ENCODE measurements at regions not wholly inside any gene's neighbourhood (a gene's known extent, or its start where the extent isn't known, plus 50 kb on each side); places are given as distances from the start of the nearest gene placed in this dataset.
"Not testable (repeated sequence)": the region's sequence is repeated elsewhere in the genome, so short reads cannot be mapped to it uniquely, and the experiment has no call there.

DNA sequence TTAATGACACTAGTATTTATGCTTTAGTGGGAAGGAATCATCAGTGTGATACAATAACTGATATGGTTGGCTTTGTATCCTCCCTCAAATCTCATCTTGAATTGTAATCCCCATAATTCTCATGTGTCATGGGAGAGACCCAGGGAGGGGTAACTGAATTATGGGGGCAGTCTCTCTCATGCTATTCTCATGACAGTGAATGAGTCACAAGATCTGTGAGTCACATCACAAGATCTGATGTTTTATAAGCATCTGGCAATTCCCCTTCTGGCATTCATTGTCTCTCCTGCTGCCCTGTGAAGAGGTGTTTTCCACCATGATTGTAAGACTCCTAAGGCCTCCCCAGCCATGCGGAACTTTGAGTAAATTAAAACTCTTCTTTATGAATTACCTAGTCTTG lies 1760.3 kb downstream of the NCAM2 start:
- no peak for DNase-seq (ENCODE audit: low spot score)

DNA sequence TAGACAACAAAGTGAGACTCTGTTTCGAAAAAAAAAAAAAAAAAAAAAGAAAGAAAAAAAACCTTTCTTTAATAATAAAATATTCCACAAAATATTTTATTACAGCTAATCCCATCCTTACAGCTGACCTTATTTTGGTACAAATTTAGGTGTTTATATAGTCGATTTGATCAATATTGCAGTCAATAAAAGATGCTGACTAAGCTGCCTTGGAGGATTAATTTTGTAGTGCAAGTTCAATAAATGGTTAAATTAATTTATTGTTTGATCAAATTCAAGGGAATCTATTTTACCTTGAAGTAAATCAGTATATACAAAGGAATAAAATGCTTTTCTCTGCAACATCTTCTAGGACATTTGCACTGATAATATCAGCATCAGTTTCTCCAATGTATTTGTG lies 1764.3 kb downstream of the NCAM2 start:
- DNase-seq (ENCODE audit: low spot score): no peak

DNA sequence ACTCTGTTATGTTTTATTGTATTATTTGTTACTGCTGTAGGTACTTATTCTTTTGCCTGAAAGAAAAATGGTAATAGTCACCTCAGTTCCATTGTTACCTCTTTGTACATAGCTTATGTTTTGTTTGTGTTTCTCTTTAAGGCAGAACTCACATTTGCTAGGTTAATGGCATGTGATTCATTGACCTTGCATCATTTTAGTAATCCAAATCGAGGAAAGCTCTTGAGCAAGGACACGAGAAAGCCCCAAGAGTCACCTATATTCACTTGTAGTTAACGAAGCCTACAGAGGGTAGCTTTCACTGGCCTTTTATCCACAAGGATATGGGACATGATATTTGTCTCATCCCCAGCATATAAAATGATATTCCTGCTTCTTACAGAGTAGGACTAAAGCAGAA lies 1765.2 kb downstream of the NCAM2 start:
- no peak for DNase-seq (ENCODE audit: low spot score)

DNA sequence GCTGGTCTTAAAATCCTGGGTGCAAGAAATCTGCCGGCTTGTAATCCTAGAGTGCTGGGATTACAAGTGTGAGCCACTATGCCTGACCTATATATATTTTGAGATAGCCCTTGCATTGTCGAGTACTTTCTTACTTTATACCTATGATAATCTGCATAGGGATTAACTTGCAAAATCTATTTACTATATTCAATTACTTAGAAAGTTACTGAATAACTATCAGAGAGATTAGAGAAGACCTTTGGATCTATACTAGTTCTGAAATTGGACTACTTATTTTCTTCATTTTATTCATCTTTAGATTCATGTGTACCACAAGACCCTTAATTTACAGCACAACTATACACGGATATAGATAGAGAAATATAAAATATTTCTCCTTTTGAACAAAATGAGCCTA lies 1766.0 kb downstream of the NCAM2 start:
- DNase-seq (ENCODE audit: low spot score): no peak

DNA sequence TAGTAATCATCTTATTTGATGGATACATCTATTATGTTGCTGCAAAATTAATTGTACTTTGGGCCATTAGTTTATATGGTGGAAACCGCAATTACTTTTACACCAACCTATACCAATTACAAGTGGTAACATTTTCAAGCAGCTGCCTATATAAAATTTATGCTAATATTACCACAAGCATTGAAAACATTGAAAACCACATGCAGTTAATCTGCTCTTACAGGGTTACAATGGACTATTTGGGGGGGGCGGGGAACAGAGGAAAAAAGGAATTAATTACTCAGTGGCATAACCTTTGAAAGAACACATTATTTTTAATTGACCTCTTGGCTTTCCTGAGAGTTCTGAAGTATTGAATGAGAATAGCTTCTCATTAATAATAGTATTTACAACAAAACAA lies 1793.2 kb downstream of the NCAM2 start:
- DNase-seq (ENCODE audit: low spot score): no peak

DNA sequence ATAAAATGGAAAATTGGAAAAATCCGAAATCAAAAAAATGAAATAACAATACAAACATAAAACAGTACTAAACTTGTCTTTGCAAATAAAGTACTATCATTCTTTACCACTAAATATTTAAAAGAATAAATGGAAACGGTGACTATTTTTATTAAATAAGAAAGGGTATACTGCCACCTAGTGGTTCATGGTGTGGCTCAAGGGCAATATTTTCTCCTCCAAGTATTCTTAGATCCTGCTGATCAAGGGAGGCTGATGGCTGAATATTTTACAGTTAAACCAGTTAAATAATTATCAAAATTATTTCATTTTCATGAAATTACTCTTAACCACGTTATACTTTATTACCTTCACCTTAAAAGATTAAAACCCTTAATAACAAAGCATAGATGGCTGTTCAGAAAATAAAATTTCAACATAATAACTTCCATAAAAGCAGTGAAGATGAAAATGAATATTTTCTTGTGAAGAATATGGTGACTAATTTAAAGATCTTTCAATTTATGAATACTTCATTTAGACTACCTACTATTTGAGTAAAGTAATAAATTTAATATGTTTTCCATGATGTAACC lies 1793.9 kb downstream of the NCAM2 start:
- peak; percentile 13 for DNase-seq (ENCODE audit: low spot score)

DNA sequence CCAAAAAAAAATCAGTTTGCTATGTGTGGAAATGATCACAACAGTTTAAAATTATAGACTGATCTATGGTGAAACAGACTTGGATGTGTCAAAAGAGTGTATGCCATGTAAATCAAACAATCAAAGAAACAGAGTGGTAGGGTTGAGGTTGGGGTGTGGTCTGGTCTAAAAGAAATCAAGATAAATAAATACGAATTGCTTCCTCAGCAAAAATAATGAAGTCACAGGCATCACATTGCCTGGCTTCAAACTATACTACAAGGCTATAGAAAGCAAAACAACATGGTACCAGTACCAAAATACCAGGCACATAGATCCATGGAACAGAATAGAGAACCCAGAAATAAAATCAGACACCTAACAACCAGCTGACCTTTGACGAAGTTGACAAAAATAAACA lies 1796.9 kb downstream of the NCAM2 start:
- DNase-seq (ENCODE audit: low spot score): no peak

DNA sequence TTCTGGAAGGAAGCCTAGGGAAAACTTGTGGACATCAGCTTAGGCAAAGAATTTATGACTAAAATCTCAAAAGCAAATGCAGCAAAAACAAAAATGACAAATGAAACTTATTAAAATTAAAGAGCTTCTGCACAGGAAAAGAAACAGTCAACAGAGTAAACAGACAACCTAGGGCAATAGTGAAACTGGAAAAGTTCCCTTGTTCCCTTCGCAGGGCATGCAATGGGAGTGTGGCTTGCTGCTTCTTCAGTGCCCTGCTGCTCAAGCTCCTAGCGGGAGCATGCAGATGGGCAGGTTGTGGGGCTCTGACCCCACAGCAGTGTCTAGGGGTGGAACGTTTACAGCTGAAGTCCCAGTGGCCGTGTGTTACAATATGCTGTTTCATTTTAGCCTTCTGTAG lies 1797.4 kb downstream of the NCAM2 start:
- no peak for DNase-seq (ENCODE audit: low spot score)

DNA sequence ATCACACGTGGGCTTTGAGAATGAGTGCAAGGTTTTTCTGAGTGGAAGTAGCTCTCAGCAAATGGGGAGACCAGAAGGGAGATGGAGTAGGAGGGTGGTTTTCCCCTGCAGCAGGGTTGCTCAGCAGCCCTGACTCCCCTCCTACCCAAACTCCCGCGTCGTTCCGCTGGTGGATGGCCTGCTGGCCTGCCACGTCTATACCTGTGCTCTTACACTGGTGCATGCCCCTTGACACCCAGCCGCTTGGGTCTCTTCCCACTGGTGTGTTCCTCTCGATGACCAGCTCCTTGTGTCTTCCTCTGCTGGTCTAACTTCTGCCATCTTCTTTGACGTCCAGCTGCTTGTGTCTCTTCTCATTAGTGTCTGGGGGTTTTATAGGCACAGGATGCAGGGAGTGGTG lies 1797.9 kb downstream of the NCAM2 start:
- no peak for DNase-seq (ENCODE audit: low spot score)

DNA sequence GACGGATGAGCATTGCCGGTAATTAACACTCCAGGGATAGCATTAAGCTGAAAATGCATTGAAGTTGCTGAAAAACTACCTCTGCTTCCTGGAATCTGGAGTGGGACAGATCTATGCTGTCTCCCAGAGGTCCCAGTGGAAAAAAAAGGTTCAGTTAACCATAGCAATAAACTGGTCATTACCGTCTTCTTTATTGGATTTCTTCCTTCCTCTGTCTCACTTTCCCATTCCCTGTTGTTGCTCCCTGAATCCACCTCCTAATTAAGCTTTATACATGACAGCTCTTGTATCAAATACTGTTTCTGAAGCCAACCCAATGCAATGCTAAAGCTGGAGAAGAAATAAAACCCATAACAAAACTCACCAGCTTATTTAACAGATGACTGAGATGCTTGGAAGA lies 1805.9 kb downstream of the NCAM2 start:
- DNase-seq (ENCODE audit: low spot score): no peak

DNA sequence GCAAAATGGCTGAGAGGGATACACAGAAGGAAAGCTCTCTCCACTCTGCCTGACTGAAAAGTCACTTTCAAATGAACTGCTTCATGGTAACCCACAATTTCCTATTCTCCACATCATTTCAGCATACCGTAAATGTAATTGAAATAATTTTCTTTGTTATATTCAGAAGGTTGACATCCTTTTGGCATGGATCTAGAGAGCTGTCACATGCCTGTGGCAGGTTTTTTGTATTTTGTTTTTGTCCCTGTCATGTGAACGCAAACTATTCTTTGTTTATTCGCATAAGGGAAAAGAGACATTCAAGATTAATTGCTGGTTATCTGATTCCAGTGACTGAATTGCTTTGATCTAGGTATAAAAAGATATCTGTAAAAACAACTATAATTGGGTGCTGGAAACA lies 1808.1 kb downstream of the NCAM2 start:
- no peak for DNase-seq (ENCODE audit: low spot score)

DNA sequence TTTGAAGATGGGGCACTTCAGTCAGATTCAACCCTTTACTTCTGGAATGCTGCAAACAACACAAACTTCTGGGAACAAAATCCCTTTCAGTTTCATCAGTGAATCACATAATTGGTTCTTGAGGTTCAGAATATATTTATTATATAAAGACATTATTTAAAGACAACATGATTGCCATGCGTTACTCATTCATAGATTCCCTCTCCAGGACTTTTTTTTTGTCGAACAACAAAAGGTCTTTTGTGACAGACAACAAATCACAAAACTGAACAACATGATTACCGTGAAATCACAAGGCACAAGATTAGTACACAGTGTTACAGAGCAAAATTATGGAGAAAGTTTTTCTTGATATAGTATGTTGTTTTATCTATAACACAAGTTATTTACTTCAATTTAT lies 1815.0 kb downstream of the NCAM2 start:
- no peak for DNase-seq (ENCODE audit: low spot score)

DNA sequence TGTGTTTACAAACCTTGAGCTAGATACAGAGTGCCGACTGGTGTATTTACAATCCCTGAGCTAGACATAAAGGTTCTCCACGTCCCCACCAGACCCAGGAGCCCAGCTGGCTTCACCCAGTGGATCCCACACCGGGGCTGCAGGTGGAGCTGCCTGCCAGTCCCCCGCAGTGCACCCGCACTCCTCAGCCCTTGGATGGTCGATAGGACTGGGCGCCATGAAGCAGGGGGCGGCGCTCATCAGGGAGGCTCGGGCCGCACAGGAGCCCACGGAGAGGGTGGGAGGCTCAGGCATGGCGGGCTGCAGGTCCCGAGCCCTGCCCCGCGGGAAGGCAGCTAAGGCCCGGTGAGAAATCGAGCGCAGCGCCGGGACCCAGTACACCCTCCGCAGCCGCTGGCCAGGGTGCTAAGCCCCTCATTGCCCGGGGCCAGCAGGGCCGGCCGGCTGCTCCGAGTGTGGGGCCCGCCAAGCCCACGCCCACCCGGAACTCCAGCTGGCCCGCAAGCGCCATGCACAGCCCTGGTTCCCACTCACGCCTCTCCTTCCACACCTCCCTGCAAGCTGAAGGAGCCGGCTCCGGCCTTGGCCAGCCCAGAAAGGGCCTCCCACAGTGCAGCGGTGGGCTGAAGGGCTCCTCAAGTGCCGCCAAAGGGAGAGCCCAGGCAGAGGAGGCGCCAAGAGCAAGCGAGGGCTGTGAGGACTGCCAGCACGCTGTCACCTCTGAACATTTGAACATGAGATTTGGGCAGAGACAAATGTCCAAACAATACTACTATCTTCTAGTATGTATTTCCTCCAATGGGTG lies 1820.7 kb downstream of the NCAM2 start:
- DNase-seq (ENCODE audit: low spot score): not testable (repeated sequence)

DNA sequence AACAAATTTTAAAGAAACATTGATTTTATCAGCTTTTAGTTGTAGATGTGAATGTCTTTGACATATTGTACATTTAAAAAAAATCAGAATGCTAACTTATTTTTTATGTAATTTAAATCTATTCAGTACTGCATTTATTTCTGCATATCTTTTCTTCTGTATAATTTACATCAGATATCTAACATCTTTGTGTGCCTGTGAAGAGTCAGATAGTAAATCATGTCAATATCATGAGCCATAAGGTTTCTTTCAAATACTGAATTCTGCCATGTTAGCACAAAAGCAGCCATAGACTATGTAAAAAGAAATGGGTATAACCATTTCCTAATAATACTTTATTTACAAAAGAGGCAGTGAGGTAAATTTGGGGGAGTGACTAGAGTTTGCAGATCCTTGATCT lies 1829.2 kb downstream of the NCAM2 start:
- DNase-seq (ENCODE audit: low spot score): no peak

DNA sequence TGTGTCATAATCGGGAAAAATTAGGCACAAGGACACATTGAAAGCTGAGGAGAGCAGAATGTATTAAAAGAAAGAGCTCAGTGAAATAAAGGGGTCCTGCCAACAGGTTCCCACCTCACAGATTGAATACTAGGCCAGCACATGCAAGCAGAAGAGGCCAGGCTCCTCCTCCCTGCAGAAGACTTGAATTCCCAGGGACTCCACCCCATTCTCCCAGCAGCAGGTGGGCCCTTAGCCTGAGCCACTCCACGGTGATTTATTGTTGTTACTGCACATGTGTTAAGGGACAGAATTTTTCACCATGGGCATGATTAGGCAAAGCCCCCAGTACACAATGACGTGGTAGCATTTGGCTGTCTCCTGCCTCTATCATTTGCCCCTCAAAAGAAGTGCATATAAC lies 1844.7 kb downstream of the NCAM2 start:
- no peak for DNase-seq (ENCODE audit: low spot score)

DNA sequence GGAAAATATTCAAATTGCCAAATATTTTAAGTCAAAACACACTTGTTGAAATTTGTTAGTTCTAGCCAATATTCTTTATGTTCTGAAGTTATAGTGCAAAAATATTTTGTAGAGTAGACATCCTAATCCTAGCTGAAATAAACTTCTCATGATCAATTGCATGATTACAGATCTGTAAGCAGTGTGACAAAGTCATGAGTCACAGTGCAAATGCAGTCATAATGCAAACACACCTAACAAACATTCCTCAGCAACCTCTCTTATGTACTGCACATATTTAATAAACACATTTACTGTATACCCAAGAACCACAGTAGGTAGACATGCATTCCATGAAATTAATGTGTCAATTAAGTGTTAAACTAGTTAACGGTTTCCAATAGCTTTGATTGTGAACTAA lies 1857.4 kb downstream of the NCAM2 start:
- no peak for DNase-seq (ENCODE audit: low spot score)

DNA sequence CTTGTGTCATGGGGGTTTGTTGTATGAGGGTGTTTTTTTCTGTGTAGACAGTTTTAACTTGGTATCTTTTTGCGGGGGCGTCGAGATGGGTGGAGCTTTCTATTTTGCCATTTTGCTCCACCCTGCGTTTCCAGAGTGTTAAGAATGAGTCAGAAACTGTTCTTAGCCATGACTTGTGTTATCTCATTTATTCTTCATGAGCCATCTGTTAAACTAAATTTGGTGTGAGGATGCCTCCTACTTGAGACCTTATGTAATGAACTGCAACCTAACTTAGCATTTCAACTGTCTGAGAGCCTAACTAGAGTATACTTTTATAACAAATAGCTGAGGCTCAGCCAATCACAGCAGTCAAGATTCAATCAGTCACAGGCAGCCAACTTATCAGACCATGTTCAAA lies 1873.5 kb downstream of the NCAM2 start:
- DNase-seq (ENCODE audit: low spot score): no peak

DNA sequence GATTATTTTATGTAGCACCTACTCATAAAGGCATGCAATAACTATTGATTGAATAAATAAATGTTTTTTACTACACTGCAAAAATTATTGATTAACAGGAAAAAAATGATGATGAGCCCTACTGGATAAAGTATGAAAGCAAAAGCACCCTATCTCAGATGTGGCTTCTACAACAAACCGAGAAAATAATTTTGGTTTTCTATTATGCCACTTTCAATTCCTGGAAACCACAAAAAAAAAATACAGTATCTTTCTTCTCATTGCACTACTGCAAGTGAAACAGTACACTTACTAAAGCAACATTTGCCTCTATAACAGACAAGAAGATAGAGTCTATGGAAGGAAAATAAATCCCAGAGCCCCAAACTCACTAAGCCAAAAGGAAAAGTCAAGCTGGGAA lies 1882.4 kb downstream of the NCAM2 start:
- no peak for DNase-seq (ENCODE audit: low spot score)

DNA sequence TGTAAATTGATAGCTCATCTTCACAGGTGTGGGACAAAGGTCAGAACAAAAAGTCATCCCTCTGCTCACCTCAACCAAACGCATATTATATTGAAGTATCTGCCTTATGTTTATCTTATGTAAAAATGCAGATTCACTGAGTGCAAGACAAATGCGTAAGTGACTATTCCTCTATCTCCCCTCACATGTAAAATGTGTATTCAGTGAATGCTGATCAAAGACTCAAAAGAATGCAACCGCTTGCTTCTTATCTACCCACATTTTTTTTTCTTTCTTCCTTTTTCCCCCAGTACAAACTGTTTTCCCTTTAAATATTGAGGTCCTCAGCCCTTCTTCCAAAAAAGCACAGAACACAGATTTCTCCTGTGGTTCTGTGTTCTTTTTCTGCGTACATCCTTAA lies 1882.9 kb downstream of the NCAM2 start:
- DNase-seq (ENCODE audit: low spot score): no peak

DNA sequence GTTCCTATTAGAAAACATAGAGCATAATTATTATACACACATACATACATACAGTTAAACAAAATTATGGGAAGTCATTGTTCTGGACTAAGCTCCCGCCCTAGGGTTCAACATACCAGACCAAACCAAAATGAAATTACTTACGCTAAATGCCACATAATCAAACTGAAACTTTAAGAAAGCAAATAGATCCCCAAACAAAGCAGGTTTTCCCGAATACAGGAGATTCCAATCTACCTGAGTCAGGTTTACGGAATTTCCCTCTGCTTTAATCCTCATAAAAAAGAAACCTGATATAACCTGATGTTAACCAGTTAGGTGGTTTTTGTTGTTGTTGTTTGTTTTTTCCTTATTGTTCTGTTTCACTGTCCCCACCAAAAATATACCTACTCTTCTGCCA lies 1886.9 kb downstream of the NCAM2 start:
- DNase-seq (ENCODE audit: low spot score): no peak

DNA sequence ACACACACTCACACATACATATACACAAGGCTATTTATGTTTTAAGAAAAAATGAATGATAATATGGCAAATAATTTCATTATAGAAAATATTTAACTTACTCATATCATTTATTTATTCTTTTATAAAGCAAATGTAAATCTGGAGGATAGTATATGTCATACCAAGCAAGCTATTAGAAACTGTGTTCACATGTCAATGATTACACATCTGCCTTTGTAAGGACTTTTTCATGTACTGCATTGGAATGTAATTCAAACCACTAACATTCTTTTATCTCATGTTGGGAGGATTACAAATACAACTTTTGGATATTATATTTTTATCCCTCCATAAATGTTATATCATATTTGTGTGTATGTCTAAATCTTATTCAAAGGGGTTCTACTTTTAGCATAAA lies 1887.4 kb downstream of the NCAM2 start:
- no peak for DNase-seq (ENCODE audit: low spot score)

DNA sequence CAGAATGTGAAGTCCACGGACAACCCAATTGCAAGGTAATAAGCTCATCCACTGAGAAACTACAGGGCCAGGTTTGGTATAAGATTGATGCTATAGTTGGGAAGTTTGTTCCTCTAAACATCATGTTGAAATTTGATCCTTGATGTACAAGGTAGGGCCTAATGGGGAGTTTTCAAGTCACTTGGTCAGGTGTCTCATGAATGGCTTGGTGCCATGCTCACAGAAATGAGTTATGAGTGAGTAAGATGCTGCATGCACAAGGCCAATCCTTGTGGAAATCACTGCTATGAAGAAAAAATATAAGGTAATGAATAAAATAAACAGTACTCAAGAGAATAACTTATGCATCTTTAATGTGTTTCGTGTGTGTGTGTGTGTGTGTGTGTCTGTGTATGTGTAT lies 1891.2 kb downstream of the NCAM2 start:
- DNase-seq (ENCODE audit: low spot score): no peak

DNA sequence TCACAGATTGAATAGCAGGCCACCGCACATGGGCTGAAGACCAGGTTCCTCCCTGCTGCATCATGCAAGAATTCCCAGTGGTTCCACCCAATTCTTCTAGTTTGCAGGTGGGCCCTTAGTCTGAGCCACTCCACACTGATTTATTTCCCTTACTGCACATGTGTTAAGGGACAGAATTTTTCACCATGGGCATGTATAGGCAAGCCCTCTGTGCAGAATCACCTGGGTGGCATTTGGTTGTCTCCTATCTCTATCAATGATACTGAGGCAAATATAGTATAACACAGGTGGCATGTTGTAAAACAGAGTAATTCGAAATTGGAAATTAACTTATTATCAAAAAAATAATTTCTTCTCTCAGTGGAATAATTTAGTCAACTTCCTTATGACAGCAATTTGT lies 1892.4 kb downstream of the NCAM2 start:
- DNase-seq (ENCODE audit: low spot score): no peak

DNA sequence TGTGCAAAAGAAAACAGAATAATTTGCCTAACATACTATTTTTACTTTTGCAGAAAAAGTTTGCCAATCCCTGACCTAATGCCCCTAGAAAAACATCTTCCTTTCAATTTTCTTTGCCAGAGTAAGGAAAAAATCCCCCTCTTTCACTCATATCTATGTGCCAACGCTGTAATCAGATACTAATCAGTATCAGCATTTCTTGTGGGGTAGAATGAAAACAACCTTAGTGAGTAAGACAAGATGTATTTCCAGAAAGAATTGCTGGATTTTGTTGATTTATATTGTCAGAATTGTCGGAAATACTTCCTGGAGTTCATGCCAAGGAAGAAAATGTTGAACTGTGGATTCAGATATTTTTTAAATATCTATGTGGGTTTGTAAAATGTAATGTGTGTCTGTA lies 1893.8 kb downstream of the NCAM2 start:
- no peak for DNase-seq (ENCODE audit: low spot score)

Measured in mucosa of gallbladder (tissue), 1 donor.